ENCODE measurements at regions not wholly inside any gene's neighbourhood (a gene's known extent, or its start where the extent isn't known, plus 50 kb on each side); places are given as distances from the start of the nearest gene placed in this dataset.

DNA sequence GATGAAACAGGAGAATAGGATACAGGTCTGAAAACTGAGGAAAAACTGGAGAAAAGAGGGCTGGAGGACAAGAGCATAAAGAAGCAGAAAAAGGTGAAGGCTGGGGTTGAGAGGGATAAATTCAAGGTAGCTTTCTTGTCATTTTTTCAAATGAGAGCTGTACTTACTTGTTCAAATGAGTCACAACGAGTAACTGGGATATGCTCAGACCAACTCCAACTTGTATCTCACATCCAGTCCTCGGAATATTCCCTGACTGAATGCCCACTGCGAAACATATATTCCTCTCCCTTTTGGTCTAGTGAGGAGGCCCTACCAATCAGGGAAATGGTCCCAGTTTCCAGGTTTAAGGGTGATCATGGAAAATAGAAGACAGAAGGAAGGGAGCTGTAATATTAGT, 343.4 kb downstream of the HHIPL2 start:
- Mint-ChIP-seq H3K9me3 (ENCODE audit: unreplicated experiment) (peaks cover 1% of the 10 kb centered on the region), H3K36me3 (ENCODE audit: unreplicated experiment) (no peaks in the 10 kb centered on the region)

GRCh38 chr1:222202831-222203230, 345.1 kb downstream of the HHIPL2 start:
- Mint-ChIP-seq H3K4me3 (ENCODE audit: unreplicated experiment) (no peak overlapping the region), H3K4me1 (ENCODE audit: low read depth, unreplicated experiment) (no peaks in the 10 kb centered on the region), H3K27ac (ENCODE audit: unreplicated experiment) (no peak overlapping the region), H3K36me3 (ENCODE audit: unreplicated experiment) (no peaks in the 10 kb centered on the region), H3K9me3 (ENCODE audit: unreplicated experiment) (no peaks in the 10 kb centered on the region), H3K27me3 (ENCODE audit: unreplicated experiment) (no peaks in the 10 kb centered on the region)
- no peak for DNase-seq
- no peak for TF ChIP-seq CTCF (IDR thresholded peaks at IDR 0.05; ENCODE audit: partially characterized antibody, unreplicated experiment)

More for the DNA sequence above, 343.4 kb downstream of the HHIPL2 start:
- Mint-ChIP-seq H3K27me3 (ENCODE audit: unreplicated experiment) (no peaks in the 10 kb centered on the region), H3K4me1 (ENCODE audit: low read depth, unreplicated experiment) (no peaks in the 10 kb centered on the region), H3K4me3 (ENCODE audit: unreplicated experiment) (no peak overlapping the region), H3K27ac (ENCODE audit: unreplicated experiment) (no peak overlapping the region)
- TF ChIP-seq CTCF (IDR thresholded peaks at IDR 0.05; ENCODE audit: partially characterized antibody, unreplicated experiment), result no peak
- DNase-seq, result no peak

- DNase-seq, result no peak
- Mint-ChIP-seq H3K9me3 (ENCODE audit: unreplicated experiment) (no peaks in the 10 kb centered on the region), H3K36me3 (ENCODE audit: unreplicated experiment) (peaks cover 2% of the 10 kb centered on the region), H3K27me3 (ENCODE audit: unreplicated experiment) (no peaks in the 10 kb centered on the region), H3K4me1 (ENCODE audit: low read depth, unreplicated experiment) (no peaks in the 10 kb centered on the region), H3K4me3 (ENCODE audit: unreplicated experiment) (no peak overlapping the region), H3K27ac (ENCODE audit: unreplicated experiment) (no peak overlapping the region)
- no peak for TF ChIP-seq CTCF (IDR thresholded peaks at IDR 0.05; ENCODE audit: partially characterized antibody, unreplicated experiment)
Observed at GRCh38 chr1:222196736-222197135, 351.2 kb downstream of the HHIPL2 start.

DNA sequence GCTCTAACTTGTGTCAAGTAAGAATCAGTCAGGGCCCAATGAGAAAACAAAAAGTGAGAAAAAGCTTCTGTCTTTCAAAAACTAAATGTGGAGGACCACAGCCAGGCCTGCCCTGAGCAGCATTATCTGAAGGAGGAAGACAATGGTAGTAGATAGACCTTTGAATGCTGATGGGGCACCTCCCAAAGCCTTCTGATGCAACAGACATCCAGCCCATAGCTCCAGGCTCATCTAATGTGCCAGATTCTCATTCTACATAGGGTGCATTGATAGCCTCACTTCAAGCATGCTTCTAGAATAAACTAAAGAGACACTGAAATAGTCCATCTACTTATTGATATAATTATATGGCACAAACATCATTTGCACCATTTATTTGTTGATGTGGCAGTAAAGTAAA, 351.6 kb downstream of the HHIPL2 start:
- no peak for DNase-seq
- Mint-ChIP-seq H3K9me3 (ENCODE audit: unreplicated experiment) (no peaks in the 10 kb centered on the region), H3K27ac (ENCODE audit: unreplicated experiment) (no peak overlapping the region), H3K4me3 (ENCODE audit: unreplicated experiment) (no peak overlapping the region), H3K4me1 (ENCODE audit: low read depth, unreplicated experiment) (no peaks in the 10 kb centered on the region), H3K36me3 (ENCODE audit: unreplicated experiment) (peaks cover 7% of the 10 kb centered on the region), H3K27me3 (ENCODE audit: unreplicated experiment) (no peaks in the 10 kb centered on the region)
- TF ChIP-seq CTCF (IDR thresholded peaks at IDR 0.05; ENCODE audit: partially characterized antibody, unreplicated experiment), result no peak

GRCh38 chr1:222195857-222196256, 352.0 kb downstream of the HHIPL2 start:
- no peaks in the 10 kb centered on the region for H3K4me1 Mint-ChIP-seq (ENCODE audit: low read depth, unreplicated experiment)
- no peak for TF ChIP-seq CTCF (IDR thresholded peaks at IDR 0.05; ENCODE audit: partially characterized antibody, unreplicated experiment)
- H3K9me3 Mint-ChIP-seq (ENCODE audit: unreplicated experiment), result no peaks in the 10 kb centered on the region
- no peak overlapping the region for H3K4me3 Mint-ChIP-seq (ENCODE audit: unreplicated experiment)
- no peak for DNase-seq
- peaks cover 7% of the 10 kb centered on the region for H3K36me3 Mint-ChIP-seq (ENCODE audit: unreplicated experiment)
- H3K27ac Mint-ChIP-seq (ENCODE audit: unreplicated experiment), result no peak overlapping the region
- no peaks in the 10 kb centered on the region for H3K27me3 Mint-ChIP-seq (ENCODE audit: unreplicated experiment)
